ENCODE measurements at regions not wholly inside any gene's neighbourhood (a gene's known extent, or its start where the extent isn't known, plus 50 kb on each side); places are given as distances from the start of the nearest gene placed in this dataset.

DNA sequence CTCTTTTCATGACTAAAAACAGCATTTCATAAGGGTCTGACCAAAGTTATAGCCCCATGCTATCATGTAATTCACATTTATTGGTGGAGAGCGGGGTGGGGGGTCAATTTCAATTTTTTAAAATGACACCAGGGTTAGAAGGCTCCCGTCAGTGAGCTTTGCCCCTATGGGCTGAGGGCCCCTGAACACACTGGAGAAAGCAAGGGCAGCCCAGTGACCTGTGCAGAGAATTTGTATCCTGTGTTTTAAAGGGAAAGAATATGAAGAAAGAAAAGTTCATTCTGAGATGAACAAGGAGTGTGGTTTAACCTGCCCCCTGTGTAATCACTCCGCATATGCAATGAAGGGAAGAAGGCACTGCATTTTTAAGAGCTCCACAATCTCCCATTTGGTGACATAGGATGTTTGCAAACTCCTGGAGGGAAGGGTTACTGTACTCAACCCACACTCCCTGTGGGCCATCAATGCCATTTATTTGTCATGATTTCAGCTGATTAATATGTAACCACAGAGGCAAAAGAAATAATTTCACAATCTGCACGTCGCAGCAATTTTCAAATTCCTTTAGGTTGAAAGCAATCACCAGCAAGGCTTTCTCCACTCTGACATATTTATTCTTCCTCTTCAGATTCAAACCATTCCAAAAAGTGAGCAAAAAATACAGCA is 95.6 kb downstream of the ZNF281 start:
- no peaks in the 10 kb centered on the region for H3K9me3 ChIP-seq (ENCODE audit: control extremely low read depth in 1 of 3, control insufficient read depth in 2 of 3, insufficient read depth in 1 of 3, low read length in 2 of 3)
- H3K4me2 ChIP-seq (replicated peaks; ENCODE audit: low read depth, low read length, poor library complexity, severe bottlenecking), result no peak overlapping the region
- TF ChIP-seq EZH2 (IDR thresholded peaks at IDR 0.05; ENCODE audit: borderline replicate concordance, insufficient read depth, low read depth, low read length, poor library complexity, severe bottlenecking), result no peak
- TF ChIP-seq, protein P1, sequence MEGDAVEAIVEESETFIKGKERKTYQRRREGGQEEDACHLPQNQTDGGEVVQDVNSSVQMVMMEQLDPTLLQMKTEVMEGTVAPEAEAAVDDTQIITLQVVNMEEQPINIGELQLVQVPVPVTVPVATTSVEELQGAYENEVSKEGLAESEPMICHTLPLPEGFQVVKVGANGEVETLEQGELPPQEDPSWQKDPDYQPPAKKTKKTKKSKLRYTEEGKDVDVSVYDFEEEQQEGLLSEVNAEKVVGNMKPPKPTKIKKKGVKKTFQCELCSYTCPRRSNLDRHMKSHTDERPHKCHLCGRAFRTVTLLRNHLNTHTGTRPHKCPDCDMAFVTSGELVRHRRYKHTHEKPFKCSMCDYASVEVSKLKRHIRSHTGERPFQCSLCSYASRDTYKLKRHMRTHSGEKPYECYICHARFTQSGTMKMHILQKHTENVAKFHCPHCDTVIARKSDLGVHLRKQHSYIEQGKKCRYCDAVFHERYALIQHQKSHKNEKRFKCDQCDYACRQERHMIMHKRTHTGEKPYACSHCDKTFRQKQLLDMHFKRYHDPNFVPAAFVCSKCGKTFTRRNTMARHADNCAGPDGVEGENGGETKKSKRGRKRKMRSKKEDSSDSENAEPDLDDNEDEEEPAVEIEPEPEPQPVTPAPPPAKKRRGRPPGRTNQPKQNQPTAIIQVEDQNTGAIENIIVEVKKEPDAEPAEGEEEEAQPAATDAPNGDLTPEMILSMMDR (IDR thresholded peaks at IDR 0.05), result no peak
- H3K27me3 ChIP-seq (replicated peaks in 1 of 4; ENCODE audit: control extremely low read depth in 1 of 4, control insufficient read depth in 3 of 4, insufficient read depth in 4 of 4, low read length in 3 of 4), result no peaks in the 10 kb centered on the region
- no peak overlapping the region for H3K27ac Mint-ChIP-seq
- WGBS (ENCODE audit: insufficient coverage), result 100% methylated on average over 3 of the region's 5 CpGs
- peaks cover 8% of the 10 kb centered on the region for H3K27me3 Mint-ChIP-seq
- no peaks in the 10 kb centered on the region for H3K9me3 Mint-ChIP-seq (ENCODE audit: insufficient read depth)
- no peak overlapping the region for H3K9ac ChIP-seq (ENCODE audit: low read length)
- no peaks in the 10 kb centered on the region for H3K36me3 ChIP-seq (replicated peaks in 1 of 2; ENCODE audit: control extremely low read depth in 1 of 2, control insufficient read depth in 1 of 2, extremely low read depth in 1 of 2, insufficient read depth in 2 of 2, low read length in 1 of 2)
- ATAC-seq (ENCODE audit: low read depth) (no peak), DNase-seq (no peak)
- H4K20me1 ChIP-seq (ENCODE audit: control insufficient read depth, insufficient read depth, low read length, poor library complexity, severe bottlenecking), result no peaks in the 10 kb centered on the region
- CTCF ChIA-PET, result interaction anchor here (1.1 kb wide), 1 partner anchor 17 kb away, joined by 4 read pairs; no protein-coding TSS in a partner anchor
- no peak overlapping the region for H3K4me3 Mint-ChIP-seq
- H2AFZ ChIP-seq (ENCODE audit: insufficient read depth, low read depth, low read length, poor library complexity, severe bottlenecking), result no peak overlapping the region
- H3K4me1 ChIP-seq (ENCODE audit: control insufficient read depth in 2 of 2, insufficient read depth in 2 of 2, low read length in 2 of 2), result no peaks in the 10 kb centered on the region
- peaks cover under 1% of the 10 kb centered on the region for H3K4me1 Mint-ChIP-seq
- no peak overlapping the region for H3K4me3 ChIP-seq (ENCODE audit: control extremely low read depth in 1 of 5, extremely low read depth in 1 of 5, insufficient read depth in 1 of 5, low read depth in 2 of 5, low read length in 4 of 5)
- intact Hi-C loops (cut with micrococcal nuclease), result no loop called here
- POLR2A ChIA-PET, result no interaction called here
- no peak overlapping the region for H3K27ac ChIP-seq (ENCODE audit: low read length in 2 of 2)
- H3K79me2 ChIP-seq (ENCODE audit: control insufficient read depth, insufficient read depth, low read length), result no peaks in the 10 kb centered on the region

DNA sequence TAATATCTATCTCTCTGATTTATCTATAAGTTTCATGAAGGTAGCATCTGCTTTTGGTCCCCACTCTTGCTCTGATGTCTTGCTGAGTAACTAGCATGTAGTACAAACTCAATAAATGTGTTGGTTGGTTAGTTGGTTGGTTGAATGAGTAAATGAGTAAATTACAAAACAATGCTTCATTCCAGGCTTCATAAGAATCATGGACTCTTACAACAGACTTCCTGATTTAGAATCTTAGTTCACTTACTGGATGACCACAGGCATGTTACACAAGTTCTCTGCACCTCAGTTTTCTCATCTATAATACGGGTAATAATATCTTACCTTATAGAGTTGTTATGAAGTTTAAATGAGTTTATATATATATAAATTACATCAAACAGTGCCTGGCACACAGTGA is 98.6 kb downstream of the ZNF281 start:
- no peak overlapping the region for H3K4me3 Mint-ChIP-seq
- peaks cover 2% of the 10 kb centered on the region for H3K27me3 Mint-ChIP-seq
- peaks cover 14 to 16% of the 10 kb centered on the region in 2 donors for H3K4me1 ChIP-seq (ENCODE audit: control insufficient read depth in 2 of 2, insufficient read depth in 2 of 2, low read length in 2 of 2)
- POLR2A ChIA-PET, result no interaction called here
- H3K9ac ChIP-seq (ENCODE audit: low read length), result no peak overlapping the region
- H3K36me3 ChIP-seq (replicated peaks in 1 of 2; ENCODE audit: control extremely low read depth in 1 of 2, control insufficient read depth in 1 of 2, extremely low read depth in 1 of 2, insufficient read depth in 2 of 2, low read length in 1 of 2), result no peaks in the 10 kb centered on the region
- H4K20me1 ChIP-seq (ENCODE audit: control insufficient read depth, insufficient read depth, low read length, poor library complexity, severe bottlenecking), result no peaks in the 10 kb centered on the region
- H3K79me2 ChIP-seq (ENCODE audit: control insufficient read depth, insufficient read depth, low read length), result no peaks in the 10 kb centered on the region
- no peak overlapping the region for H3K4me2 ChIP-seq (replicated peaks; ENCODE audit: low read depth, low read length, poor library complexity, severe bottlenecking)
- H3K4me3 ChIP-seq (ENCODE audit: control extremely low read depth in 1 of 5, extremely low read depth in 1 of 5, insufficient read depth in 1 of 5, low read depth in 2 of 5, low read length in 4 of 5), result no peak overlapping the region
- no peak overlapping the region for H2AFZ ChIP-seq (ENCODE audit: insufficient read depth, low read depth, low read length, poor library complexity, severe bottlenecking)
- TF ChIP-seq EZH2 (IDR thresholded peaks at IDR 0.05; ENCODE audit: borderline replicate concordance, insufficient read depth, low read depth, low read length, poor library complexity, severe bottlenecking), result no peak
- TF ChIP-seq, protein P1 (IDR thresholded peaks at IDR 0.05), result no peak
- no peaks in the 10 kb centered on the region for H3K27me3 ChIP-seq (replicated peaks in 1 of 4; ENCODE audit: control extremely low read depth in 1 of 4, control insufficient read depth in 3 of 4, insufficient read depth in 4 of 4, low read length in 3 of 4)
- ATAC-seq (ENCODE audit: low read depth) (no peak), DNase-seq (no peak)
- intact Hi-C loops (cut with micrococcal nuclease), result no loop called here
- CTCF ChIA-PET, result no interaction called here
- H3K9me3 ChIP-seq (ENCODE audit: control extremely low read depth in 1 of 3, control insufficient read depth in 2 of 3, insufficient read depth in 1 of 3, low read length in 2 of 3), result no peaks in the 10 kb centered on the region
- no peaks in the 10 kb centered on the region for H3K9me3 Mint-ChIP-seq (ENCODE audit: insufficient read depth)
- no peak overlapping the region for H3K27ac ChIP-seq (ENCODE audit: low read length in 2 of 2)
- WGBS (ENCODE audit: insufficient coverage), result no CpG with 5 or more reads among the region's 1 CpG
- H3K4me1 Mint-ChIP-seq, result peaks cover 21% of the 10 kb centered on the region
- H3K27ac Mint-ChIP-seq, result no peak overlapping the region
